ENCODE measurements at regions not wholly inside any gene's neighbourhood (a gene's known extent, or its start where the extent isn't known, plus 50 kb on each side); places are given as distances from the start of the nearest gene placed in this dataset.
"Not testable (repeated sequence)": the region's sequence is repeated elsewhere in the genome, so short reads cannot be mapped to it uniquely, and the experiment has no call there.

- DNase-seq (ENCODE audit: low read depth) = no peak
- no peak for TF ChIP-seq MAX (IDR thresholded peaks at IDR 0.05; ENCODE audit: low read depth, low read length)
- no peak for TF ChIP-seq MYC (IDR thresholded peaks at IDR 0.05; ENCODE audit: low read depth, low read length)
- TF ChIP-seq POLR2A (IDR thresholded peaks at IDR 0.05; ENCODE audit: extremely low read depth, insufficient read length) = no peak
- no peak for TF ChIP-seq CTCF (IDR thresholded peaks at IDR 0.05; ENCODE audit: low read depth, low read length)
- H3K4me3 ChIP-seq (ENCODE audit: low read depth, low read length) = no peak overlapping the region
Observed at GRCh38 chr5:9818340-9818845, 188.2 kb upstream of the TAS2R1 start.

- DNase-seq (ENCODE audit: low read depth) = no peak
- no peak overlapping the region for H3K4me3 ChIP-seq (ENCODE audit: low read depth, low read length)
- no peak for TF ChIP-seq CTCF (IDR thresholded peaks at IDR 0.05; ENCODE audit: low read depth, low read length)
- TF ChIP-seq MYC (IDR thresholded peaks at IDR 0.05; ENCODE audit: low read depth, low read length) = no peak
- no peak for TF ChIP-seq POLR2A (IDR thresholded peaks at IDR 0.05; ENCODE audit: extremely low read depth, insufficient read length)
- TF ChIP-seq MAX (IDR thresholded peaks at IDR 0.05; ENCODE audit: low read depth, low read length) = no peak
Observed at GRCh38 chr5:9817819-9818218, 187.7 kb upstream of the TAS2R1 start.

- H3K4me3 ChIP-seq (ENCODE audit: low read depth, low read length) = no peak overlapping the region
- no peak for DNase-seq (ENCODE audit: low read depth)
- TF ChIP-seq MYC (IDR thresholded peaks at IDR 0.05; ENCODE audit: low read depth, low read length) (no peak), CTCF (IDR thresholded peaks at IDR 0.05; ENCODE audit: low read depth, low read length) (no peak)
Observed at GRCh38 chr5:9815051-9815450, 184.9 kb upstream of the TAS2R1 start.

- no peak overlapping the region for H3K4me3 ChIP-seq (ENCODE audit: low read depth, low read length)
- no peak for TF ChIP-seq POLR2A (IDR thresholded peaks at IDR 0.05; ENCODE audit: extremely low read depth, insufficient read length)
- no peak for TF ChIP-seq MAX (IDR thresholded peaks at IDR 0.05; ENCODE audit: low read depth, low read length)
- TF ChIP-seq MYC (IDR thresholded peaks at IDR 0.05; ENCODE audit: low read depth, low read length) = no peak
- TF ChIP-seq CTCF (IDR thresholded peaks at IDR 0.05; ENCODE audit: low read depth, low read length) = no peak
- no peak for DNase-seq (ENCODE audit: low read depth)
Observed at GRCh38 chr5:9813305-9813704, 183.2 kb upstream of the TAS2R1 start.

- H3K4me3 ChIP-seq (ENCODE audit: low read depth, low read length); DNase-seq (ENCODE audit: low read depth): not testable (repeated sequence)
Observed at GRCh38 chr5:9807366-9807765, 177.2 kb upstream of the TAS2R1 start.

GRCh38 chr5:9801908-9802307, 171.8 kb upstream of the TAS2R1 start:
- no peak for DNase-seq (ENCODE audit: low read depth)
- TF ChIP-seq MAX (IDR thresholded peaks at IDR 0.05; ENCODE audit: low read depth, low read length) = no peak
- no peak for TF ChIP-seq CTCF (IDR thresholded peaks at IDR 0.05; ENCODE audit: low read depth, low read length)
- TF ChIP-seq POLR2A (IDR thresholded peaks at IDR 0.05; ENCODE audit: extremely low read depth, insufficient read length) = no peak
- TF ChIP-seq MYC (IDR thresholded peaks at IDR 0.05; ENCODE audit: low read depth, low read length) = no peak
- H3K4me3 ChIP-seq (ENCODE audit: low read depth, low read length) = no peak overlapping the region

All from NB4 (cell line).